Smooth muscle cell (in vitro differentiated cells): ENCODE measurements at regions not wholly inside any gene's neighbourhood (a gene's known extent, or its start where the extent isn't known, plus 50 kb on each side); places are given as distances from the start of the nearest gene placed in this dataset.

Source experiments
- DNase-seq: peaks from one replicate; lab custom pipeline; 2025; ENCODE audit not compliant: unreplicated experiment; lab: John Stamatoyannopoulos, UW
- H2AFZ ChIP-seq: fragments of 200-600 bp; sonication (generic); 2 replicates; pipeline ENCODE4 v1.6.0; 2016; ENCODE audit warnings: antibody characterized with exemption, low read depth, mild to moderate bottlenecking
- H3F3A ChIP-seq: fragments of 200-600 bp; sonication (generic); 2 replicates; pipeline ENCODE4 v1.6.0; 2017; ENCODE audit warnings: antibody characterized with exemption, low read depth
- H3K27ac ChIP-seq: fragments of 200-600 bp; sonication (generic); 2 replicates; pipeline ENCODE4 v1.5.1; 2016; ENCODE audit warnings: low read depth, mild to moderate bottlenecking
- H3K27me3 ChIP-seq: fragments of 200-600 bp; sonication (generic); 2 replicates; pipeline ENCODE4 v1.6.1; 2016; ENCODE audit warnings: low read depth, mild to moderate bottlenecking
- H3K36me3 ChIP-seq: fragments of 200-600 bp; sonication (generic); 2 replicates; pipeline ENCODE4 v1.5.1; 2016; ENCODE audit warnings: low read depth
- H3K4me1 ChIP-seq: fragments of 200-600 bp; sonication (generic); 2 replicates; pipeline ENCODE4 v1.5.1; 2016; ENCODE audit warnings: low read depth
- H3K4me2 ChIP-seq: fragments of 200-600 bp; sonication (generic); 2 replicates; pipeline ENCODE4 v1.6.0; 2016; ENCODE audit warnings: mild to moderate bottlenecking
- H3K4me3 ChIP-seq: fragments of 200-600 bp; sonication (generic); 2 replicates; pipeline ENCODE4 v1.5.1; 2016; ENCODE audit warnings: mild to moderate bottlenecking
- H3K79me2 ChIP-seq: fragments of 200-600 bp; sonication (generic); 2 replicates; pipeline ENCODE4 v1.6.0; 2016; ENCODE audit warnings: low read depth, mild to moderate bottlenecking
- H3K9ac ChIP-seq: fragments of 200-600 bp; sonication (generic); 2 replicates; pipeline ENCODE4 v1.6.0; 2016; ENCODE audit warnings: low read depth
- H3K9me3 ChIP-seq: fragments of 200-600 bp; sonication (generic); replicated peaks from 2 replicates; pipeline ENCODE4 v1.5.1; 2016; ENCODE audit warnings: low read depth
- H4K20me1 ChIP-seq: fragments of 200-600 bp; sonication (generic); 2 replicates; pipeline ENCODE4 v1.6.0; 2016; ENCODE audit warnings: low read depth
- CTCF ChIP-seq: fragments of 200-600 bp; sonication (generic); IDR thresholded peaks from 2 replicates; pipeline ENCODE4 v1.5.1; 2017; ENCODE audit warnings: borderline replicate concordance, mild to moderate bottlenecking, antibody characterized with exemption; ENCODE audit not compliant: insufficient read depth, poor library complexity, severe bottlenecking
- WGBS: methylation state at CpG from one replicate; pipeline ENCODE4 v1.1.7; 2016; ENCODE audit warnings: low lambda C conversion rate; 5-methylcytosine and 5-hydroxymethylcytosine counted together

- H3K4me2 ChIP-seq = no peak overlapping the region
- H3K27ac ChIP-seq = no peak overlapping the region
- no peak for DNase-seq
- H3K4me1 ChIP-seq = no peaks in the 10 kb centered on the region
- no peak for TF ChIP-seq CTCF
- H3K4me3 ChIP-seq = no peak overlapping the region
- 92% methylated on average over 5 of the region's 5 CpGs for WGBS
- H4K20me1 ChIP-seq = no peaks in the 10 kb centered on the region
- no peaks in the 10 kb centered on the region for H3K9me3 ChIP-seq
- H3K9ac ChIP-seq = no peak overlapping the region
- H3K27me3 ChIP-seq = no peaks in the 10 kb centered on the region
- no peak overlapping the region for H2AFZ ChIP-seq
- no peaks in the 10 kb centered on the region for H3K36me3 ChIP-seq
- no peaks in the 10 kb centered on the region for H3F3A ChIP-seq
- H3K79me2 ChIP-seq = no peaks in the 10 kb centered on the region
Measured at GRCh38 chr4:23392860-23393458, 496.9 kb downstream of the PPARGC1A start.

- 95% methylated on average over 3 of the region's 3 CpGs for WGBS
- no peak overlapping the region for H3K4me3 ChIP-seq
- no peaks in the 10 kb centered on the region for H3K27me3 ChIP-seq
- no peak overlapping the region for H3K27ac ChIP-seq
- no peaks in the 10 kb centered on the region for H3K4me1 ChIP-seq
- H3K9ac ChIP-seq = no peak overlapping the region
- H3K9me3 ChIP-seq = no peaks in the 10 kb centered on the region
- DNase-seq = no peak
- no peak overlapping the region for H2AFZ ChIP-seq
- TF ChIP-seq CTCF = no peak
- no peaks in the 10 kb centered on the region for H3K36me3 ChIP-seq
- no peaks in the 10 kb centered on the region for H4K20me1 ChIP-seq
- no peaks in the 10 kb centered on the region for H3F3A ChIP-seq
- no peak overlapping the region for H3K4me2 ChIP-seq
- H3K79me2 ChIP-seq = no peaks in the 10 kb centered on the region
Measured at GRCh38 chr4:23390246-23390645, 499.6 kb downstream of the PPARGC1A start.

GRCh38 chr4:23388699-23389395 lies 501.0 kb downstream of the PPARGC1A start:
- H3K9me3 ChIP-seq = no peaks in the 10 kb centered on the region
- no peak overlapping the region for H3K9ac ChIP-seq
- DNase-seq = no peak
- no peak overlapping the region for H3K4me3 ChIP-seq
- no peak overlapping the region for H2AFZ ChIP-seq
- H3K27ac ChIP-seq = no peak overlapping the region
- no peaks in the 10 kb centered on the region for H3K4me1 ChIP-seq
- WGBS = 90% methylated on average over 2 of the region's 2 CpGs
- H3K79me2 ChIP-seq = no peaks in the 10 kb centered on the region
- H3F3A ChIP-seq = no peaks in the 10 kb centered on the region
- no peaks in the 10 kb centered on the region for H3K36me3 ChIP-seq
- no peak overlapping the region for H3K4me2 ChIP-seq
- H3K27me3 ChIP-seq = no peaks in the 10 kb centered on the region
- H4K20me1 ChIP-seq = no peaks in the 10 kb centered on the region
- TF ChIP-seq CTCF = no peak

GRCh38 chr4:23388255-23388654 lies 501.6 kb downstream of the PPARGC1A start:
- H2AFZ ChIP-seq = no peak overlapping the region
- H3K27ac ChIP-seq = no peak overlapping the region
- no peaks in the 10 kb centered on the region for H3F3A ChIP-seq
- no peak for TF ChIP-seq CTCF
- DNase-seq = no peak
- no peaks in the 10 kb centered on the region for H4K20me1 ChIP-seq
- no peak overlapping the region for H3K4me3 ChIP-seq
- H3K4me1 ChIP-seq = no peaks in the 10 kb centered on the region
- WGBS = 96% methylated on average over 6 of the region's 6 CpGs
- H3K36me3 ChIP-seq = no peaks in the 10 kb centered on the region
- no peaks in the 10 kb centered on the region for H3K79me2 ChIP-seq
- no peaks in the 10 kb centered on the region for H3K9me3 ChIP-seq
- no peak overlapping the region for H3K9ac ChIP-seq
- no peaks in the 10 kb centered on the region for H3K27me3 ChIP-seq
- H3K4me2 ChIP-seq = no peak overlapping the region
